Midbrain (tissue), 1 donor: ENCODE measurements at regions not wholly inside any gene's neighbourhood (a gene's known extent, or its start where the extent isn't known, plus 50 kb on each side); places are given as distances from the start of the nearest gene placed in this dataset.
"Not testable (repeated sequence)": the region's sequence is repeated elsewhere in the genome, so short reads cannot be mapped to it uniquely, and the experiment has no call there.

Experiments used
- DNase-seq: peaks from one replicate; lab custom pipeline; 2025; lab: John Stamatoyannopoulos, UW

DNA sequence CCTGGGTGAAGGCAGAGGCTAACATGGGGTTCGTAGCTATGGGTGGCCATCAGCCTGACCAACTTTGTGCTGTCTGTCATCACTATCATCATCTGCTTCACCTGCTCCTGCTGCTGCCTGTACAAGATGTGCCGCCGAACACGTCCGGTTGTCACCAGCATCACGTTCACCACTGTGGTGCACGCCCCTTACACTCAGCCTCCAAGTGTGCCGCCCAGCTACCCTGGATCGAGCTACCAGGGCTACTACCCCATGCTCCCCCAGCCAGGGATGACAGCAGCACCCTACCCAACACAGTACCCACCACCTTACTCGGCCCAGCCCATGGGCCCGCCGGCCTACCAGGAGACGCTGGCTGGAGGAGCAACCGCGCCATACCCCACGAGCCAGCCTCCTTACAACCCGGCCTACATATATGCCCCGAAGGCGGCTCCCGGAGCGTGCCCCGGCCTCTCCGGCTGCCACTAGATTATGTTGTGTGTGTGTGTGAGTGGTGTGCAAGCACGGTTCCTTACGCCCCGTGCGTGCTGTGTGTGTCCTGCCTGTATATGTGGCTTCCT, 213.4 kb upstream of the XIST start:
- DNase-seq: no peak

- DNase-seq: no peak
These were observed 211.1 kb upstream of the XIST start for GRCh38 chrX:74063426-74064155.

DNA sequence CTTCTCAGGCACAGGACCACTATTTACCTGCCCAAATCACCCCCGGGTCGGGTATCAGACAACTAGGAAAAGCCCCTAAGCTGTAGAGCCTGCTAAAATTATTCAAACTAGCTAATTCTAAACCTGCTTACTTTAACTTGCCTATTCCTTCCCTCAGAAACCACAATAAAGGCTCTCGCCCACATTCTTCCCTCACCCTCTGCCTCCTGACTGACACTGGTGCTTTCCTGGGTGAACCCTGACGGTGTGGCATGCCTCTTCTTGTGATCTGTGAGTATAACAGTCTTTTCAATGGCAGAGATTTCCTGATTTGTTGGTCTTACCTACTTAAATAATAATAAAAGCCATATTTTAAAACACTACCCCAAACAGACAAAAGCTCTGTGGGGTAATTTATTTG, 209.4 kb upstream of the XIST start:
- DNase-seq: no peak

DNA sequence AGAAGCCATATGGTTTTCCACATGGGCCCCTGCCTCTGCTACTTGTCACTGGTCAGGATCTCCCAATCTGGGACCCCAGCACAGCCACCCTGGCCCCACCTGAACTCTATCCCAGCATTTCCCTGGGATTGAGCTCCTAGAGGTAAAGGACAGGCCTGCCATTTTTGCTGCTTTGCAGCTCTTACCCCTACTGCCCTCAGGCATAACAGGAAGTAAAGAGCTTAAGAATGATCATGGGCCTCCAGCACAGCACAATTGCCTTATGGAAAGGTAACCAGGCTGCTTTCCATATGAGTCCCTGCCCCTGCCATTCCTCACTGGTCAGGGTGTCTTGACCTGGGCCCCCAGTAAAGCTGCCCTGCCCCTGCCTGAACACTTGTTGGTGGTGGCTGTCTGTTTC, 196.6 kb upstream of the XIST start:
- DNase-seq: no peak

GRCh38 chrX:74034066-74034465, 181.6 kb upstream of the XIST start:
- not testable (repeated sequence) for DNase-seq

- DNase-seq: not testable (repeated sequence)
These were observed 179.0 kb upstream of the XIST start for GRCh38 chrX:74031527-74031926.

DNA sequence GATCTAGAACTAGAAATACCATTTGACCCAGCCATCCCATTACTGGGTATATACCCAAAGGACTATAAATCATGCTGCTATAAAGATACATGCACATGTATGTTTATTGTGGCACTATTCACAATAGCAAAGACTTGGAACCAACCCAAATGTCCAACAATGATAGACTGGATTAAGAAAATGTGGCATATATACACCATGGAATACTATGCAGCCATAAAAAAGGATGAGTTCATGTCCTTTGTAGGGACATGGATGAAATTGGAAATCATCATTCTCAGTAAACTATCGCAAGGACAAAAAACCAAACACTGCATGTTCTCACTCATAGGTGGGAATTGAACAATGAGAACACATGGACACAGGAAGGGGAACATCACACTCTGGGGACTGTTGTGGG, 178.3 kb upstream of the XIST start:
- not testable (repeated sequence) for DNase-seq

GRCh38 chrX:74025145-74025544, 172.6 kb upstream of the XIST start:
- DNase-seq: not testable (repeated sequence)

DNA sequence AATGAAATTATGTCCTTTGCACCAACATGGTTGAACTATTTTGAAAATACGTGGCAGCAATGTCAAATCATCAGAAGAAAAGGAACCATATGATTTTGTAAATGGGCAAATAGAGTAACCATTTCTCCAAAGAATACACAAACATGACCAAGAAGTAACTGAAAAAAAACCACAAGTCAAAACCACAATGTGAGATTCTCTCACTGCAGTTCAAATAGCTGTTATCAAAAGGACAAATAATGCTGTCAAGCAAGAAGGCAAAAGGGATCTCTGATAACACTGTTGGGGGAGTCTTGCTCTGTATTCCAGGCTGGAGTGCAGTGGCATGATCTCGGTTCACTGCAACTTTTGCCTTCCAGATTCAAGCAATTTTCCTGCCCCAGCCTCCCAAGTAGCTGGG, 170.7 kb upstream of the XIST start:
- no peak for DNase-seq

DNA sequence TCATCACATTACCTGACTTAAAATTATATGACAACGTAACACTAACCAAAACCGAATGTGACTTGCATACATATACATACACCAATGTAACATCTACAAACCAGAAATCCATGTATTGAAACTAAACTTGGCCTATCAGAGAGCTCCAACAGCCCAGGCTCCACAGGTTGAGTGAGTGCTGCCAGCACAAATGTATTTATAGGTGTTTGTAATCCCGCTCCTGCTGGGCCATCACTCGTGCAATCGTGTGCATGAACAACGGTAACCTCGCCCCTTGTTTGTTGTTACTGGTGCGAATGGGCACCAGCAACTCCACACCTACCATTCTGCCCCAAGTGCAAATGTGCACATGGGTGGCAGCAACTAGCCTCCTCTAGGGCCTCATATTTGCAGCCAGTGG, 165.7 kb upstream of the XIST start:
- DNase-seq: no peak

DNA sequence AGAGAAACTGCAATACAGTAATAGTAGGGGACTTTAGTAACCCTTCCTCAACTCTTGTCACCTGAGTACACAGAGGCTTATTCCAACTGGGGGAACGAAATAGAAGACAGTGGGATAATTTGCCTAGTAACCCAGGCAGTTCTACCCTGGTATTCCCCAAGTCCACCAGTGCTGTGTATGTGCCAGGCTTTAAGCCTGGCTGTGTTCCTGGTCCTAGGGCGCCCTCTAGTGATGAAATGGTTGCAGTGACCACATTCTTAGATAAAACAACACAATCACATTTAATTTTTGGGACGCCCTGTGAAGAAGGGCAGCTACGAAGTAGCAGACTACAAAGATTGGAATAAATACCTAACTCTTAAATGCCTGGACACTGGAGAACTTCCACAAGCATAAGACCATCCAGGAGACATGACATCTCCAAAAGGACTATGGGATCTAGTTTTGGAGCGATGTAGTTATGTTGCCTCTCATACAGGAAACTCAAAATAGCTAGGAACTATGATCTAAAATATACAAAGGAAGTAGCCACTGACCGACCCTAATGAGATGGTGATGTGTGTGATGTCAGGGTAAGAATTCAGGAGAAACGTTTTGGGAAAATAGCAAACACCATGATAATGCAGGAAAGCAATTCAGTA, 163.0 kb upstream of the XIST start:
- peak; percentile 79 for DNase-seq

GRCh38 chrX:74009041-74009440, 156.5 kb upstream of the XIST start:
- DNase-seq: no peak

GRCh38 chrX:73992019-73992418, 139.5 kb upstream of the XIST start:
- no peak for DNase-seq

GRCh38 chrX:73987166-73987565, 134.7 kb upstream of the XIST start:
- DNase-seq: no peak

GRCh38 chrX:73979551-73980131, 127.1 kb upstream of the XIST start:
- DNase-seq: no peak

GRCh38 chrX:73977542-73978169, 125.1 kb upstream of the XIST start:
- DNase-seq: no peak

GRCh38 chrX:73967461-73967860, 114.9 kb upstream of the XIST start:
- not testable (repeated sequence) for DNase-seq

GRCh38 chrX:73965833-73966232, 113.3 kb upstream of the XIST start:
- DNase-seq: no peak

GRCh38 chrX:73964579-73964978, 112.1 kb upstream of the XIST start:
- DNase-seq: no peak

GRCh38 chrX:73963682-73964081, 111.2 kb upstream of the XIST start:
- DNase-seq: no peak

- DNase-seq: no peak
These were observed 110.4 kb upstream of the XIST start for GRCh38 chrX:73962948-73963347.

DNA sequence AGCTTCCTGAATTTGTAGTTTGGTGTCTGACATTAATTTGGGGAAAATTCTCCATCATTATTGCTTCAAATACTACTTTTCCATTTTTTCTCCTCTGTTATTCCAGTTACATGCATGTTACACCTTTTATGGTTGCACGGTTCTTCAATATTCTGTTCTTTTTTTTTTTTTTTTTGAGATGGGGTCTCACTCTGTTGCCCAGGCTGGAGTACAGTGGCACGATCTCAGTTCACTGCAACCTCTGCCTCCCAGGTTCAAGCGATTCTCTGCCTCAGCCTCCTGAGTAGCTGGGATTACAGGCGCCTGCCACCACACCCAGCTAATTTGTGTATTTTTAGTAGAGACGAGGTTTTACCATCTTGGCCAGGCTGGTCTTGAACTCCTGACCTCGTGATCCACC, 109.4 kb upstream of the XIST start:
- not testable (repeated sequence) for DNase-seq

DNA sequence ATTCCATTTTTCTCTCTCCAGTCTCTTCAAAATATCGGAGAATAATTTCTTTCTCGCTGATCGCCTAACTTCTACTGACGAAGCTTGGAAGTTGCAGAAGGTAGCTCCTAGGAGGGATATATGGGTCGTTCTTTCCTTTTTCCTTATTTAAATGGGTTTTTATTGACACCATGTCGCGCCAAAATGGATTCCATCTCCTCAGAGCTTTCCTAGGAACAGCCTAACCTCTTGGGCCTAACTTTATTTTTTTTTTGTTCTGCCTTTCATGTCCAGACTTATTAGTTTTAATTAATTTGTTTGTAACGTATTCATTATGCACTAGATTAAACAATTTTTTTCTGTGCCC, 92.0 kb upstream of the XIST start:
- DNase-seq: no peak
